HG03575 (cell line): ENCODE measurements at regions not wholly inside any gene's neighbourhood (a gene's known extent, or its start where the extent isn't known, plus 50 kb on each side); places are given as distances from the start of the nearest gene placed in this dataset.

Experiments used
- ATAC-seq: cut with Tn5 transposase; IDR thresholded peaks from one replicate; pipeline ENCODE4 v1.9.1; 2021; ENCODE audit not compliant: unreplicated experiment, insufficient number of reproducible peaks, low FRiP score; ENCODE audit errors: extremely low read depth

DNA sequence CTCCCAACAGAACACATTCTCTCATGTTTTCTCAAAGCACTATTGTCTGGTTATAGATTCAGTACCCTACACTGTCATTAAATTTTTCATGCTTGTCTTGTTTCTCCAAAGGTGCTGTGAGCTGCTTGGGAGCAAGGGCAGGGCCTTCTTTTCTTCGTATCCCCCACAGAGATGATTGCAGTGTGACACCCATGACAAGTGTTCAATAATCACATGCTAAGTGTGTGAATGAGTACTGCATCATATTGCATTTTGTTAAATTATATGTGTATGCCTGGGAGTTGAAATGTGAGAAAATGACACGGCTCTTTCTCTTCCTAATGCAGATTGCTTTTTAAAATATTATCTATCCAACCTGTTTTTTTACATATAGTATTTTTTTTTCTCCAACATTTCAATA is 57.3 kb upstream of the MAGI3 start:
- no peak for ATAC-seq

DNA sequence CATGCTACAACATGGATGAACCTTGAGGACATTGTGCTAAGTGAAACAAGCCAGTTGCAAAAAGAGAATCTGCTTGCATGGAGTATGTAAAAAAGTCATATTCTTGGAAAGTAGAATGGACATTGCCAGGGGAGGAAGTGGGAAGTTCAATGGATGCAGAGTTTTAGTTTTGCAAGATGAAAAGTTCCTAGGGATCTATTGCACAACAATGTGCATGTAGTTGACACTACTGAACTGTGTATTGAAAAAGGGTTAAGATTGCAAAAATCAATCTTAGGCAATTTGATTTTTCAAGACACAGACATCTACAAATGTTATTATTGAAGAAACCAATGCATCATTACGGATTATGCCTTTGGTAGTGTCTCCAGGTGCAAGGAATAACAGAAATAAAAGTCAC is 50.3 kb upstream of the MAGI3 start:
- no peak for ATAC-seq
